ENCODE measurements at regions not wholly inside any gene's neighbourhood (a gene's known extent, or its start where the extent isn't known, plus 50 kb on each side); places are given as distances from the start of the nearest gene placed in this dataset.

DNA sequence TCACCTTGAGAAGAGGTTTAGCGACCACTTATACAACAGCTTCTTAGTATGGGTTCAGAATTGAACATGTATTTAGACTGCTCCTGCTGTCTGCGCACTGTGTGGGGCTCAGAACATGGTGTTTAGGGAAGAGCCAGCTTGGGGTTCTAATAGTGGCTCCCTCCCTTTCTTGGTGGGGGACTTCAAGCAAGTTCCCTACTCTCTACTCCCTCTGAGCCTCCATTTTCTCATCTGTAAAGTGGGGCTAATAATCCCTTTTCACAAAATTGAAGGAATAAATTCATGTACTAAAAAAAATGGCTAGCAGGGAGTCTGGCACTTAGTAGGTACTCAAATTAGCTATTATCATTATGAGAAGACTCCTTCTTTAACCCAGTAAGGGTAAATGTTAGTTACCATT lies 97.5 kb upstream of the SPATA12 start:
- TF ChIP-seq, protein P1, sequence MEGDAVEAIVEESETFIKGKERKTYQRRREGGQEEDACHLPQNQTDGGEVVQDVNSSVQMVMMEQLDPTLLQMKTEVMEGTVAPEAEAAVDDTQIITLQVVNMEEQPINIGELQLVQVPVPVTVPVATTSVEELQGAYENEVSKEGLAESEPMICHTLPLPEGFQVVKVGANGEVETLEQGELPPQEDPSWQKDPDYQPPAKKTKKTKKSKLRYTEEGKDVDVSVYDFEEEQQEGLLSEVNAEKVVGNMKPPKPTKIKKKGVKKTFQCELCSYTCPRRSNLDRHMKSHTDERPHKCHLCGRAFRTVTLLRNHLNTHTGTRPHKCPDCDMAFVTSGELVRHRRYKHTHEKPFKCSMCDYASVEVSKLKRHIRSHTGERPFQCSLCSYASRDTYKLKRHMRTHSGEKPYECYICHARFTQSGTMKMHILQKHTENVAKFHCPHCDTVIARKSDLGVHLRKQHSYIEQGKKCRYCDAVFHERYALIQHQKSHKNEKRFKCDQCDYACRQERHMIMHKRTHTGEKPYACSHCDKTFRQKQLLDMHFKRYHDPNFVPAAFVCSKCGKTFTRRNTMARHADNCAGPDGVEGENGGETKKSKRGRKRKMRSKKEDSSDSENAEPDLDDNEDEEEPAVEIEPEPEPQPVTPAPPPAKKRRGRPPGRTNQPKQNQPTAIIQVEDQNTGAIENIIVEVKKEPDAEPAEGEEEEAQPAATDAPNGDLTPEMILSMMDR (IDR thresholded peaks at IDR 0.05; ENCODE audit: insufficient read depth, low read length, poor library complexity, severe bottlenecking): no peak
- no peaks in the 10 kb centered on the region for H3K27me3 ChIP-seq (replicated peaks; ENCODE audit: control insufficient read depth, insufficient read depth, low read length)
- no peak for DNase-seq (ENCODE audit: extremely low read depth, insufficient read length)
- H3K4me3 ChIP-seq (replicated peaks; ENCODE audit: low read depth, low read length): no peak overlapping the region
- no peaks in the 10 kb centered on the region for H3K36me3 ChIP-seq (ENCODE audit: control insufficient read depth, insufficient read depth, low read length)

DNA sequence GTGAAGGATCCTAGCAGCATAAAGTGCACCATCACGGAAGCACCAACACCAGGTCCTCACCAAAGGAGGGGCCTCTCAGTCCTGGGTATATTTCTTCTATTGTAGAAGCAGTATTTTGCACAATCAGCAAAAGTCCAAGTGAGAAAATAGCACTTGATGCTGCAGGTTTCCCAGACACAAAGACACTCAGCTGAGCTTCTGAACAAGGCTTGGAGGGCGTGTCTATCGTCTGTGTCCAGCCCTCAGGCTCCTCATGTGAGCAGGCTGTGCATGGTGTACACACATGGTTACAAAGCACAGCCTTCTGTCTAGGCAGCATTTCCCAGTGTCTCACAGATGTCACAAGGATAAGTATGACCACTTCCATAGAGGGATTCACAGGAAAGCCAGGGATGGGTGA lies 98.3 kb upstream of the SPATA12 start:
- Histone ChIP-seq H3K36me3 (ENCODE audit: control insufficient read depth, insufficient read depth, low read length) (no peaks in the 10 kb centered on the region), H3K27me3 (replicated peaks; ENCODE audit: control insufficient read depth, insufficient read depth, low read length) (no peaks in the 10 kb centered on the region), H3K4me3 (replicated peaks; ENCODE audit: low read depth, low read length) (no peak overlapping the region)
- no peak for DNase-seq (ENCODE audit: extremely low read depth, insufficient read length)
- TF ChIP-seq, protein P1 (IDR thresholded peaks at IDR 0.05; ENCODE audit: insufficient read depth, low read length, poor library complexity, severe bottlenecking): no peak

DNA sequence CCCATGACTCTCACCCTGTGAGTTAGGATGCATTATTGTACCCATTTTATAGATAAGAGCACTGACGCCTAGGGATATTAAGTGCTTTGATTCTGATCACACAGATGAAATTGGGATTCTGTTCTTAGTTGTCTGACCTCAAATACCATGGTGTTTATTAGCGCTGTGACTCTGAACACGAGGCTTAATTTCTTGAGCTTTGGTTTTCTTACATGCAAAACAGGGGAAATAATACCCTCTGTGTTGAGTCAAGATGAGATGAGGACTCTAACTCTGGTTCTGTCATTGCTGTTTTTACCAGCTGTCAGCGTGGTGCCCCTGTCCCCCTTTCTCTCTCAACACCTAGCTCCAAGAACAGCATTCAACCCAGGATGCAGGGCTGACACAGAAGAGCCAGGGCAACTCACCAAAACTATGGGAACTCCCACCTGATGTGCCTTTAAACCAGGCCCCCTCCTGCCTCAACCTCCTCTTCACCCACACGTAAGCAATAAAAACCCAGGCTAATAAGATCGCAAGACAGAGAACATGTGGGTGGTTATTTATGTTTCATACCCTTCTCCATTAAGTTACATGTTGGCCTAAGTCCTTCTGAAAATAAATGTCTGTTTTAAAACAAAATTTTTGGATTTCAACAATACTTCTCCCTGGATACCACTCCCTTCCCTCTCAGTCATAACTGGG lies 100.1 kb upstream of the SPATA12 start:
- Histone ChIP-seq H3K4me3 (replicated peaks; ENCODE audit: low read depth, low read length) (no peak overlapping the region), H3K27me3 (replicated peaks; ENCODE audit: control insufficient read depth, insufficient read depth, low read length) (no peaks in the 10 kb centered on the region), H3K36me3 (ENCODE audit: control insufficient read depth, insufficient read depth, low read length) (no peaks in the 10 kb centered on the region)
- DNase-seq (ENCODE audit: extremely low read depth, insufficient read length): peak; percentile 54
- TF ChIP-seq, protein P1 (IDR thresholded peaks at IDR 0.05; ENCODE audit: insufficient read depth, low read length, poor library complexity, severe bottlenecking): no peak

DNA sequence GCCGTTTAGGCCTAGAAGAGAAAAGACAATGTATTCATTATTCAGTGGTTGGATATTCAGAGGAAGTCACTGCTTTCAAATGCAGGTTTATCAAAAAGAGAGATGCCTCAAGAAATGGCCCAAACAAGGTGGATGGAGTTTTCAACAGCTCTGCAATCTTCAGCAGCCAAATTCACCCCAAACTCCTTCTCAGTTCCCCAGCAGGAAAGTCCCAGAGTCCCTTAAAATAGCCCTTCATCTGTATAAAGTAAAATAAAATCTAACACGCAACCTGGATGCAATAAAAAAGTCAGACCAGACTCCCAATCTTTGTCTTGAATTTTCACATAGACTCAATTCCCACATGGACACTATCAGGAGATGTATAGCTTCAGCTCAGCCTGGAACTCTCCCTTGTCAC lies 101.6 kb upstream of the SPATA12 start:
- DNase-seq (ENCODE audit: extremely low read depth, insufficient read length): no peak
- TF ChIP-seq, protein P1 (IDR thresholded peaks at IDR 0.05; ENCODE audit: insufficient read depth, low read length, poor library complexity, severe bottlenecking): no peak
- no peaks in the 10 kb centered on the region for H3K36me3 ChIP-seq (ENCODE audit: control insufficient read depth, insufficient read depth, low read length)
- H3K27me3 ChIP-seq (replicated peaks; ENCODE audit: control insufficient read depth, insufficient read depth, low read length): no peaks in the 10 kb centered on the region
- no peak overlapping the region for H3K4me3 ChIP-seq (replicated peaks; ENCODE audit: low read depth, low read length)

DNA sequence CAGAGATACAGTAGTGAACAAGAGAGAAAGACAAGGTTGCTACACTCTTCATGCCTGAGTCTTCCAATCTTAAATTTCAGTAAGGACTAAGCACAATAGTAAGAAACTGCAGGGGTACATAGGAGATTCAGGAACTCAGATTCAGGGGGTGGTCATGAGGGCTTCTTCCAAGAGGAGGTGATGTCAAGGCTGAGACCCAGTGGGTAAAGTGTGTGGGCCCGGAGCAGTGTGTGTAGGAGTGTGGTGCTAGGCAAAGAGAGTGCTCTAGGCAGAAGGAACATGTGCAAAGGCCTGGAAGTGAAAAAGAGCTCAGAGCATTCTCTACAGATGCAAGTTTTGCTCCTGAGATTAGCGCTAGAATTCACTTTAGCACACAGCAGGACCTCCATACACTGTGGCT lies 102.9 kb upstream of the SPATA12 start:
- DNase-seq (ENCODE audit: extremely low read depth, insufficient read length): no peak
- H3K27me3 ChIP-seq (replicated peaks; ENCODE audit: control insufficient read depth, insufficient read depth, low read length): no peaks in the 10 kb centered on the region
- no peak overlapping the region for H3K4me3 ChIP-seq (replicated peaks; ENCODE audit: low read depth, low read length)
- H3K36me3 ChIP-seq (ENCODE audit: control insufficient read depth, insufficient read depth, low read length): no peaks in the 10 kb centered on the region
- TF ChIP-seq, protein P1 (IDR thresholded peaks at IDR 0.05; ENCODE audit: insufficient read depth, low read length, poor library complexity, severe bottlenecking): no peak

DNA sequence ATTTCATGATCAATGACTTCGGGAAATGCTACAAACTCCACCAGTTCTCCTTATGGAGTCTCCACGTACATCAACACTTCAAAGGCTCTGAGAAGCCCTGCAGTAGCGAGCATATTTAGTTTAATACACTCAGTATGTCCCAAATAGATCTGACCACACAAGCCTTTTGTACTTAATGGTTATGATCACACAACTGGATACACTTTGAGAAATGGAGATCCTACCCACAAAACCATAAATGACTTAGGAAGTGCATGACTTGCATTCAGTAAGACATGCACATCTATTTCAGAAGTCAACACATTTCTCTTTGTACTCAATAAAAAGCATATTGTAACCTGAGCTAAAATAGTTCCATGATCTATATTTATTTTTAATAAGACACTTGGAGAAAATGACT lies 103.6 kb upstream of the SPATA12 start:
- no peaks in the 10 kb centered on the region for H3K27me3 ChIP-seq (replicated peaks; ENCODE audit: control insufficient read depth, insufficient read depth, low read length)
- TF ChIP-seq, protein P1 (IDR thresholded peaks at IDR 0.05; ENCODE audit: insufficient read depth, low read length, poor library complexity, severe bottlenecking): no peak
- H3K36me3 ChIP-seq (ENCODE audit: control insufficient read depth, insufficient read depth, low read length): no peaks in the 10 kb centered on the region
- no peak for DNase-seq (ENCODE audit: extremely low read depth, insufficient read length)
- no peak overlapping the region for H3K4me3 ChIP-seq (replicated peaks; ENCODE audit: low read depth, low read length)
